Testis (tissue), 2 donors: ENCODE measurements at regions not wholly inside any gene's neighbourhood (a gene's known extent, or its start where the extent isn't known, plus 50 kb on each side); places are given as distances from the start of the nearest gene placed in this dataset.

Source experiments
- POLR2A ChIP-seq: fragments of 450-650 bp; IDR thresholded peaks from one replicate; pipeline ENCODE4 v1.6.1; 2017; ENCODE audit warnings: antibody characterized with exemption, mild to moderate bottlenecking, moderate library complexity
- TF ChIP-seq, protein P1 (sequence below), 3 experiments: fragments of 450-650 bp in 2 of 3; fragments of 200-600 bp in 1 of 3; sonication (generic) in 1 of 3; IDR thresholded peaks; one replicate each; pipeline ENCODE4 v1.5.1; 2016 to 2019; ENCODE audit warnings: antibody characterized with exemption in 3 of 3, mild to moderate bottlenecking in 2 of 3, moderate library complexity in 1 of 3

DNA sequence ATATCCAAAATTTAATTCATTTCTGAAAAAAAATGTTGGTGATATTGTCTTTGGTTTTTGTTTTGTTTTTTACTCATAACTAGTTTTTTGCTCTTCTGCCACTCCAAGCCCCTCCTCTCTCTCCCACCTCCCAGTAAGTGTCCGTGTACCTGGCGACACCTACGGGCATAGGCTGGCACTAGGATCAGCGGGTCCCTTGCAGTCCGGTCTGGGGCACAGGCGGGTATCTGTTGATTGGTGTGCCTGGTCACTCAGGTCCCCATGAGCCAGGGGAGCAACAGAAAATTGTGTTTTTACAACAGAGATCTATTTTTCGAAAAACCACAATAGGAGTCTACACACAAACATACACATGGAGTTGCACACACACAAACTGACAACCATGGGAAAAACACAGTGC, 104.8 kb downstream of the ZIC5 start:
- TF ChIP-seq, protein P1, sequence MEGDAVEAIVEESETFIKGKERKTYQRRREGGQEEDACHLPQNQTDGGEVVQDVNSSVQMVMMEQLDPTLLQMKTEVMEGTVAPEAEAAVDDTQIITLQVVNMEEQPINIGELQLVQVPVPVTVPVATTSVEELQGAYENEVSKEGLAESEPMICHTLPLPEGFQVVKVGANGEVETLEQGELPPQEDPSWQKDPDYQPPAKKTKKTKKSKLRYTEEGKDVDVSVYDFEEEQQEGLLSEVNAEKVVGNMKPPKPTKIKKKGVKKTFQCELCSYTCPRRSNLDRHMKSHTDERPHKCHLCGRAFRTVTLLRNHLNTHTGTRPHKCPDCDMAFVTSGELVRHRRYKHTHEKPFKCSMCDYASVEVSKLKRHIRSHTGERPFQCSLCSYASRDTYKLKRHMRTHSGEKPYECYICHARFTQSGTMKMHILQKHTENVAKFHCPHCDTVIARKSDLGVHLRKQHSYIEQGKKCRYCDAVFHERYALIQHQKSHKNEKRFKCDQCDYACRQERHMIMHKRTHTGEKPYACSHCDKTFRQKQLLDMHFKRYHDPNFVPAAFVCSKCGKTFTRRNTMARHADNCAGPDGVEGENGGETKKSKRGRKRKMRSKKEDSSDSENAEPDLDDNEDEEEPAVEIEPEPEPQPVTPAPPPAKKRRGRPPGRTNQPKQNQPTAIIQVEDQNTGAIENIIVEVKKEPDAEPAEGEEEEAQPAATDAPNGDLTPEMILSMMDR (IDR thresholded peaks at IDR 0.05): no peak
- TF ChIP-seq POLR2A: no peak
